Testis (tissue), 2 donors: ENCODE measurements at regions not wholly inside any gene's neighbourhood (a gene's known extent, or its start where the extent isn't known, plus 50 kb on each side); places are given as distances from the start of the nearest gene placed in this dataset.

ENCODE experiments used
- CTCF ChIP-seq, 3 experiments: fragments of 450-650 bp in 2 of 3; fragments of 200-600 bp in 1 of 3; sonication (generic) in 1 of 3; IDR thresholded peaks; one replicate each; pipeline ENCODE4 v1.5.1; 2016 to 2019; ENCODE audit warnings: antibody characterized with exemption in 3 of 3, mild to moderate bottlenecking in 2 of 3, moderate library complexity in 1 of 3
- POLR2A ChIP-seq: fragments of 450-650 bp; IDR thresholded peaks from one replicate; pipeline ENCODE4 v1.6.1; 2017; ENCODE audit warnings: antibody characterized with exemption, mild to moderate bottlenecking, moderate library complexity

- TF ChIP-seq CTCF (IDR thresholded peaks at IDR 0.05) (no peak), POLR2A (no peak)
Observed at GRCh38 chr7:124263232-124263827, 230.5 kb upstream of the TMEM229A start.
